SK-N-MC (cell line): ENCODE measurements at regions not wholly inside any gene's neighbourhood (a gene's known extent, or its start where the extent isn't known, plus 50 kb on each side); places are given as distances from the start of the nearest gene placed in this dataset.

ENCODE experiments used
- DNase-seq: peaks from one replicate; pipeline ENCODE4 v3.0.0-alpha.2; 2011; ENCODE audit warnings: low read depth, low spot score
- H3K27ac ChIP-seq: fragments of 200-600 bp; sonication (generic); 2 replicates; pipeline ENCODE4 v1.5.1; 2016; ENCODE audit warnings: mixed run types
- H3K36me3 ChIP-seq: fragments of 200-600 bp; sonication (generic); 2 replicates; pipeline ENCODE4 v1.6.1; 2017; ENCODE audit warnings: antibody characterized with exemption, low read length, mixed read lengths; ENCODE audit not compliant: insufficient read depth
- H3K4me3 ChIP-seq: fragments of 200-600 bp; sonication (generic); 2 replicates; pipeline ENCODE4 v1.5.1; 2016
- H3K9ac ChIP-seq: fragments of 200-600 bp; sonication (generic); 2 replicates; pipeline ENCODE4 v1.8.0; 2017; ENCODE audit warnings: mixed run types, mixed read lengths; ENCODE audit not compliant: insufficient read length
- H3K9me3 ChIP-seq: fragments of 200-600 bp; sonication (generic); 2 replicates; pipeline ENCODE4 v1.6.1; 2017; ENCODE audit warnings: low read depth, mild to moderate bottlenecking, antibody characterized with exemption, low read length, moderate library complexity, mixed read lengths
- EZH2 ChIP-seq: fragments of 200-600 bp; sonication (generic); IDR thresholded peaks from one replicate; pipeline ENCODE4 v1.6.1; 2017; ENCODE audit warnings: antibody characterized with exemption
- FOXP2 ChIP-seq: optimal IDR thresholded peaks from 2 replicates; pipeline ENCODE3; 2011; ENCODE audit warnings: mild to moderate bottlenecking, moderate library complexity; ENCODE audit not compliant: insufficient read depth; ENCODE audit errors: extremely low read length, control extremely low read depth
- POLR2AphosphoS5 ChIP-seq: IDR thresholded peaks from 2 replicates; pipeline ENCODE4 v1.6.1; 2012; ENCODE audit warnings: mild to moderate bottlenecking, low read depth, low read length, borderline replicate concordance

DNA sequence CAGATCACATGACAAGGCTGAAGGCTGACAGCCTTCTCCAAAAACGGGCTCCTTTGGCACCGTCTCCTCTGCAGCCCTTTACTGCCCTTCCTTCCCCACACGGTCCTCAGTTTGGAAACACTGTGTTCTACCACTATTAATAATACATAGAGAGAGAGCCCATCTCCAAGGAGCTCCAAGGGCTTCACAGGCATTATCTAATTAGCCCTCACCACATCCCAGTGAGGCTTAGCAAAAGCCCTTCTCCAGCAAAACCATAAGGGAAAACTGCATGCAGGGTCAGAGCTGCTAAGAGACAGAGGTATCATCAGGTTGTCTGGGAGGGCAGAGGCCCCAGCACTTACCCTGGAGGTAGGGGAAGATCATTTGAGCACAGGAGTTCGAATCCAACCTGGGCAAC is 169.3 kb upstream of the JARID2 start:
- H3K27ac ChIP-seq, result no peak overlapping the region
- no peak overlapping the region for H3K9ac ChIP-seq
- H3K9me3 ChIP-seq, result no peaks in the 10 kb centered on the region
- H3K4me3 ChIP-seq, result no peak overlapping the region
- no peak for TF ChIP-seq POLR2AphosphoS5
- no peak for TF ChIP-seq FOXP2
- no peak for TF ChIP-seq EZH2
- H3K36me3 ChIP-seq, result no peaks in the 10 kb centered on the region
- no peak for DNase-seq

GRCh38 chr6:15077006-15077405 is 168.9 kb upstream of the JARID2 start:
- DNase-seq, result no peak
- Histone ChIP-seq H3K27ac (no peak overlapping the region), H3K36me3 (no peaks in the 10 kb centered on the region), H3K4me3 (no peak overlapping the region), H3K9ac (no peak overlapping the region), H3K9me3 (no peaks in the 10 kb centered on the region)
- TF ChIP-seq EZH2, result no peak
- TF ChIP-seq FOXP2, result no peak
- no peak for TF ChIP-seq POLR2AphosphoS5

- no peak overlapping the region for H3K4me3 ChIP-seq
- DNase-seq, result no peak
- H3K27ac ChIP-seq, result no peak overlapping the region
- TF ChIP-seq FOXP2 (no peak), EZH2 (no peak), POLR2AphosphoS5 (no peak)
- no peak overlapping the region for H3K9ac ChIP-seq
- no peaks in the 10 kb centered on the region for H3K36me3 ChIP-seq
- no peaks in the 10 kb centered on the region for H3K9me3 ChIP-seq
Measured at GRCh38 chr6:15077961-15078360, 167.9 kb upstream of the JARID2 start.

- TF ChIP-seq EZH2, result no peak
- TF ChIP-seq POLR2AphosphoS5, result no peak
- TF ChIP-seq FOXP2, result no peak
- H3K4me3 ChIP-seq, result no peak overlapping the region
Measured at GRCh38 chr6:15079288-15079817, 166.5 kb upstream of the JARID2 start.

GRCh38 chr6:15080895-15081294 is 165.0 kb upstream of the JARID2 start:
- Histone ChIP-seq H3K9me3 (no peaks in the 10 kb centered on the region), H3K9ac (no peak overlapping the region), H3K36me3 (no peaks in the 10 kb centered on the region), H3K4me3 (no peak overlapping the region), H3K27ac (no peak overlapping the region)
- TF ChIP-seq POLR2AphosphoS5 (no peak), EZH2 (no peak), FOXP2 (no peak)
- DNase-seq, result no peak

More at GRCh38 chr6:15079288-15079817, 166.5 kb upstream of the JARID2 start:
- DNase-seq, result no peak
- no peaks in the 10 kb centered on the region for H3K9me3 ChIP-seq
- H3K36me3 ChIP-seq, result no peaks in the 10 kb centered on the region
- no peak overlapping the region for H3K27ac ChIP-seq
- H3K9ac ChIP-seq, result no peak overlapping the region

DNA sequence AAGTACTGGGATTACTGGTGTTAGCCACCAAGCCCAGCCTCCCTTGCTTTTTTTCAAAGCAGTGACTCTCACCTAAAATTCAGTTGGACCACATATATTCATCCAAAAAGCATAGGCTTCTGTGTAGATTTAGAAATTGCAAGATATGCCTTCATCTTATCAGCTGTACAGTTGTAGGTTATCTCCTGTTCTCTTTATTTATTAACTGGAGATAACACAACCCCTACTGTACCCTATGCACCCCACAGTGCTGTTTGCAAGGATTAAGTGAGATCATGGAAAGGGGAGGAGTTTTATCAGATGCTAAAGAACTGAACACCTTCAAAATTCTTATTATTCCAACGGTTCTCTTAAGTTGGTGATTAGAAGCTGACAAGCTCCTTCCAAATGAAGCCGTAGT is 164.4 kb upstream of the JARID2 start:
- no peak overlapping the region for H3K4me3 ChIP-seq
- no peak overlapping the region for H3K27ac ChIP-seq
- TF ChIP-seq POLR2AphosphoS5, result no peak
- H3K36me3 ChIP-seq, result no peaks in the 10 kb centered on the region
- H3K9me3 ChIP-seq, result no peaks in the 10 kb centered on the region
- no peak for DNase-seq
- H3K9ac ChIP-seq, result no peak overlapping the region

DNA sequence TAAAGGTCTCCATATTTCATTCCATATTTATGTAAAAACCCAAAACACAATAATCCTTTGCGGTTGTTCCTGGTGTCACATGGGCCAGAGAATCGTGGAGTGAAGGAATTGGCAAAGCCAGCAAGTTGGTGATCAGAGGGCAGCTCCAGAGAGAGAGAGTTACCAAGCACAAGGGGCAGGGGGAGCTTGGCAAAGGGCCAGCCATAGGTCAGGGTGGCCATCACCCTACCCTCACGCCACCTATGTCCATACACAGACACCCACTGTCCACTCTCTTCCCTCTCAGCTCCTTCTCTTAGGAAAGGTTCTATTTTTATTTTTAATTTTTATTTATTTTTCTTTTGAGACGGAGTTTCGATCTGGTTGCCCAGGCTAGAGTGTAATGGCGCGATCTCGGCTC is 163.2 kb upstream of the JARID2 start:
- no peak overlapping the region for H3K9ac ChIP-seq
- H3K36me3 ChIP-seq, result no peaks in the 10 kb centered on the region
- H3K9me3 ChIP-seq, result no peaks in the 10 kb centered on the region
- H3K27ac ChIP-seq, result no peak overlapping the region
- TF ChIP-seq EZH2, result no peak
- no peak for TF ChIP-seq POLR2AphosphoS5
- TF ChIP-seq FOXP2, result no peak
- no peak overlapping the region for H3K4me3 ChIP-seq
- no peak for DNase-seq

DNA sequence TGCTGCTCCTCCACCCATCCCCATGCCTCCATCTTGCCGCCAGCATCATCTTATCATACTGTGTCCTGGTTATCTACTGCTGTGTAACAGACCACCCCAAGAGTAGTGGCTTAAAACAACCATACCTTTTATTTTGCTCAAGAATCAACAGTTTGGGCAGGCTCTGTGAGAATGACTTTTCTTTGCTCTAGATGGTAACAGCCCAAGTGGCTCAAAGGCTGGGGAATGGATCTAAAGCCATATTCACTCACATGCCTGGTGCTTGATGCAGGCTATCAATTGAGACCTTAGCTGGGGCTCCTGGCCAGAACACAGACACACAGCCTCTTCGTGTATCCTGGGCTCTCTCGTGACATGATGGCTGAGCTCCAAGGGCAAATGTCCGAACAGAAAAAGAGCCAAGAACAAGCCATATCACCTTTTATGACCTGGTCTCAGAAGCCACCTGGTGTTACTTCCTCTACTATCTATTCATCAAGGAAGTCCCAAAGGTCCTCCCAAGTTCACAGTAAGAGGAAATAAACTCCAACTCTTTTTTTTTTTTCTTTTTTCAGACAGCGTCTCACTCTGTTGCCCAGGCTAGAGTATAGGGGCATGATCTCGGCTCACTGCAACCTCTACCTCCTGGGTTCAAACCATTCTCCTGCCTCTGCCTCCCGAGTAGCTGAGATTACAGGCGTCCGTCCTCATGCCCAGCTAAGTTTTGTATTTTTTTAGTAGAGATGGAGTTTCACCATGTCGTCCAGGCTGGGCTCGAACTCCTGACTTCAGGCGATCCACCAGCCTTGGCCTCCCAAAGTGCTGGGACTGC is 159.3 kb upstream of the JARID2 start:
- no peak overlapping the region for H3K9ac ChIP-seq
- TF ChIP-seq FOXP2 (no peak), POLR2AphosphoS5 (no peak), EZH2 (no peak)
- no peaks in the 10 kb centered on the region for H3K9me3 ChIP-seq
- H3K27ac ChIP-seq, result no peak overlapping the region
- no peaks in the 10 kb centered on the region for H3K36me3 ChIP-seq
- no peak for DNase-seq
- no peak overlapping the region for H3K4me3 ChIP-seq
